Cardiac fibroblast (primary cell): ENCODE measurements at regions not wholly inside any gene's neighbourhood (a gene's known extent, or its start where the extent isn't known, plus 50 kb on each side); places are given as distances from the start of the nearest gene placed in this dataset.

Experiments used
- DNase-seq, 2 donors: peaks; one replicate each; pipeline versions ENCODE4 v3.0.0 to v3.0.0-alpha.2; 2010; ENCODE audit warnings: low read depth in 2 of 2
- H3K4me3 ChIP-seq, 2 donors: replicated peaks in 1 of 2; 1 replicate in 1 of 2; 2 replicates in 1 of 2; pipeline ENCODE4 v1.5.1; 2011; ENCODE audit warnings: low read depth in 2 of 2, low read length in 2 of 2, mild to moderate bottlenecking in 2 of 2, moderate library complexity in 1 of 2
- CTCF ChIP-seq: IDR thresholded peaks from one replicate; pipeline ENCODE4 v1.5.1; 2011; ENCODE audit warnings: low read depth, mild to moderate bottlenecking, low read length, inconsistent platforms

GRCh38 chr1:213931836-213932235 is 55.9 kb upstream of the PROX1 start:
- no peak for TF ChIP-seq CTCF
- DNase-seq = no peak

GRCh38 chr1:213933336-213933735 is 54.4 kb upstream of the PROX1 start:
- H3K4me3 ChIP-seq = no peak overlapping the region
- no peak for DNase-seq
- no peak for TF ChIP-seq CTCF

More at GRCh38 chr1:213931836-213932235, 55.9 kb upstream of the PROX1 start:
- H3K4me3 ChIP-seq = no peak overlapping the region

- no peak for TF ChIP-seq CTCF
- peak in 1 of 2 donors; percentile 51 for DNase-seq
Measured at GRCh38 chr1:213934649-213935048, 53.1 kb upstream of the PROX1 start.

GRCh38 chr1:213936571-213936970 is 51.2 kb upstream of the PROX1 start:
- no peak overlapping the region for H3K4me3 ChIP-seq
- DNase-seq = no peak
- TF ChIP-seq CTCF = no peak

More at GRCh38 chr1:213934649-213935048, 53.1 kb upstream of the PROX1 start:
- H3K4me3 ChIP-seq = no peak overlapping the region
